Uterus (tissue), 3 donors: ENCODE measurements at regions not wholly inside any gene's neighbourhood (a gene's known extent, or its start where the extent isn't known, plus 50 kb on each side); places are given as distances from the start of the nearest gene placed in this dataset.

Experiments
- DNase-seq, 2 donors: peaks; one replicate each; pipeline ENCODE4 v3.0.0-alpha.2; 2019 to 2020
- H3K27ac ChIP-seq, 2 donors: fragments of 200-600 bp; sonication (generic); 1 replicate in 1 of 2; 2 replicates in 1 of 2; pipeline ENCODE4 v1.5.1; 2016 to 2018
- H3K27me3 ChIP-seq, 2 donors: fragments of 200-600 bp; sonication (generic); one replicate each; pipeline ENCODE4 v1.5.1; 2018 to 2019; ENCODE audit warnings: control low read depth in 1 of 2
- H3K36me3 ChIP-seq, 2 donors: fragments of 200-600 bp; sonication (generic); one replicate each; pipeline ENCODE4 v1.5.1; 2019; ENCODE audit warnings: control low read depth in 1 of 2
- H3K4me1 ChIP-seq, 2 donors: fragments of 200-600 bp; sonication (generic); one replicate each; pipeline ENCODE4 v1.5.1; 2018 to 2019; ENCODE audit warnings: control low read depth in 1 of 2
- H3K4me3 ChIP-seq, 2 donors: fragments of 200-600 bp; sonication (generic); 1 replicate in 1 of 2; 2 replicates in 1 of 2; pipeline ENCODE4 v1.5.1; 2018 to 2019; ENCODE audit warnings: mild to moderate bottlenecking in 1 of 2
- H3K9me3 ChIP-seq, 2 donors: fragments of 200-600 bp; sonication (generic); one replicate each; pipeline ENCODE4 v1.5.1; 2019; ENCODE audit warnings: control low read depth in 1 of 2
- CTCF ChIP-seq, 4 experiments: fragments of 200-600 bp in 2 of 4; fragments of 450-650 bp in 2 of 4; sonication (generic) in 2 of 4; IDR thresholded peaks; one replicate each; pipeline ENCODE4 v1.5.1; 2016 to 2019; ENCODE audit warnings: antibody characterized with exemption in 4 of 4, mild to moderate bottlenecking in 2 of 4, moderate library complexity in 1 of 4
- POLR2A ChIP-seq, 2 donors: fragments of 450-650 bp; IDR thresholded peaks; one replicate each; pipeline ENCODE4 v1.6.1; 2016; ENCODE audit warnings: antibody characterized with exemption in 2 of 2, mild to moderate bottlenecking in 1 of 2, moderate library complexity in 1 of 2
- intact Hi-C: fragments of 100-400 bp; cut with DNase I; formaldehyde crosslinking; loops from one replicate; pipeline ENCODE4 v1.15.1; 2023; ENCODE audit warnings: low total_unique reads
- donor health status: DM: yes; HTN: yes; CAD: no.

GRCh38 chr13:73335944-73336343 lies 277.1 kb downstream of the KLF5 start:
- Histone ChIP-seq H3K36me3 (no peaks in the 10 kb centered on the region), H3K4me1 (no peaks in the 10 kb centered on the region), H3K4me3 (no peak overlapping the region), H3K27me3 (no peaks in the 10 kb centered on the region), H3K27ac (no peak overlapping the region), H3K9me3 (no peaks in the 10 kb centered on the region)
- no peak for DNase-seq
- TF ChIP-seq CTCF (IDR thresholded peaks at IDR 0.05) (no peak), POLR2A (IDR thresholded peaks at IDR 0.05) (no peak)
- intact Hi-C loops = no loop called here

GRCh38 chr13:73335210-73335609 lies 276.4 kb downstream of the KLF5 start:
- H3K9me3 ChIP-seq = no peaks in the 10 kb centered on the region
- no peak overlapping the region for H3K4me3 ChIP-seq
- no peaks in the 10 kb centered on the region for H3K27me3 ChIP-seq
- TF ChIP-seq POLR2A (IDR thresholded peaks at IDR 0.05) (no peak), CTCF (IDR thresholded peaks at IDR 0.05) (no peak)
- no peaks in the 10 kb centered on the region for H3K36me3 ChIP-seq
- no peak for DNase-seq
- no peak overlapping the region for H3K27ac ChIP-seq
- no peaks in the 10 kb centered on the region for H3K4me1 ChIP-seq
- intact Hi-C loops = no loop called here

- Histone ChIP-seq H3K27ac (no peak overlapping the region), H3K9me3 (no peaks in the 10 kb centered on the region), H3K27me3 (no peaks in the 10 kb centered on the region), H3K4me3 (no peak overlapping the region), H3K36me3 (no peaks in the 10 kb centered on the region), H3K4me1 (no peaks in the 10 kb centered on the region)
- TF ChIP-seq POLR2A (IDR thresholded peaks at IDR 0.05) = no peak
- TF ChIP-seq CTCF (IDR thresholded peaks at IDR 0.05) = no peak
- intact Hi-C loops = no loop called here
- DNase-seq = no peak
These were observed 275.6 kb downstream of the KLF5 start for GRCh38 chr13:73334445-73334844.

GRCh38 chr13:73331556-73331955 lies 272.8 kb downstream of the KLF5 start:
- DNase-seq = no peak
- Histone ChIP-seq H3K4me1 (no peaks in the 10 kb centered on the region), H3K4me3 (no peak overlapping the region), H3K36me3 (no peaks in the 10 kb centered on the region), H3K27me3 (no peaks in the 10 kb centered on the region), H3K27ac (no peak overlapping the region), H3K9me3 (no peaks in the 10 kb centered on the region)
- no peak for TF ChIP-seq CTCF (IDR thresholded peaks at IDR 0.05)
- no peak for TF ChIP-seq POLR2A (IDR thresholded peaks at IDR 0.05)
- intact Hi-C loops = no loop called here

- Histone ChIP-seq H3K27me3 (no peaks in the 10 kb centered on the region), H3K4me3 (no peak overlapping the region), H3K4me1 (no peaks in the 10 kb centered on the region), H3K27ac (no peak overlapping the region), H3K9me3 (no peaks in the 10 kb centered on the region), H3K36me3 (no peaks in the 10 kb centered on the region)
- no peak for TF ChIP-seq CTCF (IDR thresholded peaks at IDR 0.05)
- TF ChIP-seq POLR2A (IDR thresholded peaks at IDR 0.05) = no peak
- DNase-seq = no peak
- intact Hi-C loops = no loop called here
These were observed 270.6 kb downstream of the KLF5 start for GRCh38 chr13:73329355-73329754.
